WTC11 (cell line): ENCODE measurements at regions not wholly inside any gene's neighbourhood (a gene's known extent, or its start where the extent isn't known, plus 50 kb on each side); places are given as distances from the start of the nearest gene placed in this dataset.

Experiments used
- GABPB1 ChIP-seq: sonication (generic); formaldehyde crosslinking; IDR thresholded peaks from 2 replicates; pipeline ENCODE4 v1.8.1; 2023; ENCODE audit warnings: mild to moderate bottlenecking, missing genetic modification reagents
- JUN ChIP-seq: sonication (generic); formaldehyde crosslinking; IDR thresholded peaks from 2 replicates; pipeline ENCODE4 v1.8.0; 2023; ENCODE audit warnings: mild to moderate bottlenecking, missing genetic modification reagents
- NFATC4 ChIP-seq: fragments of 250-450 bp; sonication (Bioruptor Pico); IDR thresholded peaks from 2 replicates; pipeline ENCODE4 v1.9.0; 2021; ENCODE audit warnings: mild to moderate bottlenecking
- SMAD4 ChIP-seq: sonication (generic); formaldehyde crosslinking; IDR thresholded peaks from 2 replicates; pipeline ENCODE4 v1.8.0; 2022; ENCODE audit warnings: mild to moderate bottlenecking, missing genetic modification reagents
- TCF7 ChIP-seq: sonication (generic); formaldehyde crosslinking; IDR thresholded peaks from 2 replicates; pipeline ENCODE4 v1.8.0; 2022; ENCODE audit warnings: mild to moderate bottlenecking, low read depth, missing genetic modification reagents, moderate library complexity
- TEAD4 ChIP-seq: sonication (generic); formaldehyde crosslinking; IDR thresholded peaks from 2 replicates; pipeline ENCODE4 v1.8.0; 2022; ENCODE audit warnings: mild to moderate bottlenecking, missing genetic modification reagents
- ZBTB21 ChIP-seq: sonication (generic); formaldehyde crosslinking; IDR thresholded peaks from 2 replicates; pipeline ENCODE4 v1.8.1; 2023; ENCODE audit warnings: mild to moderate bottlenecking, missing genetic modification reagents, borderline replicate concordance
- TF ChIP-seq, protein P1 (sequence below): fragments of 200-600 bp; IDR thresholded peaks from 2 replicates; pipeline ENCODE4 v1.8.0; 2022; ENCODE audit warnings: antibody characterized with exemption
- TF ChIP-seq, protein P2 (sequence below): sonication (generic); formaldehyde crosslinking; IDR thresholded peaks from 2 replicates; pipeline ENCODE4 v1.8.1; 2023; ENCODE audit warnings: mild to moderate bottlenecking, missing genetic modification reagents
- TF ChIP-seq, protein P3 (sequence below): sonication (generic); formaldehyde crosslinking; IDR thresholded peaks from 2 replicates; pipeline ENCODE4 v1.8.1; 2022; ENCODE audit warnings: low read depth, missing genetic modification reagents, borderline replicate concordance
- TF ChIP-seq, protein P4 (sequence below): sonication (generic); formaldehyde crosslinking; IDR thresholded peaks from 2 replicates; pipeline ENCODE4 v1.8.0; 2022; ENCODE audit warnings: mild to moderate bottlenecking, missing genetic modification reagents
- TF ChIP-seq, protein P5 (sequence below): sonication (generic); formaldehyde crosslinking; IDR thresholded peaks from 2 replicates; pipeline ENCODE4 v1.8.0; 2022; ENCODE audit warnings: mild to moderate bottlenecking, missing genetic modification reagents
- TF ChIP-seq, protein P6 (sequence below): sonication (generic); formaldehyde crosslinking; conservative IDR thresholded peaks from 2 replicates; pipeline ENCODE4 v1.8.1; 2022; ENCODE audit warnings: mild to moderate bottlenecking, missing genetic modification reagents

DNA sequence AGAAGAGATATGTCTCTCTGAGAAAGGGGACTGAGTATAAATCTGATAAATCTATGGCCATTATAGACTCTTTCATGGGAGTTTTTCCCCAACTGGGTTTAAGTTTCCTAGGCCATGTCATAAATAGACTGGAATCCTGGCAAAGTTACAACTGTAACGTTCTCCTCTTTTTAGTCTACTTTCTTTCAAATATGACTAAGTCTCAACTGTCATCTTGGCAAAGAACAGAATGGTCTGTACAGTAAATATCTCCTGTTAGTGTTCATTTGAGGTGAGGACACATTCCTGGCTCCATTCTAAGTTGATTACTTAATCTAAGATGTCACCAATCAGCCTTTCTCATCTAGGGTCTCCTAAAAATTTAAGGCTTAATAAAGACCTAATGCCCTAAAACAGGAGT, 300.5 kb downstream of the BRINP2 start:
- TF ChIP-seq, protein P1, sequence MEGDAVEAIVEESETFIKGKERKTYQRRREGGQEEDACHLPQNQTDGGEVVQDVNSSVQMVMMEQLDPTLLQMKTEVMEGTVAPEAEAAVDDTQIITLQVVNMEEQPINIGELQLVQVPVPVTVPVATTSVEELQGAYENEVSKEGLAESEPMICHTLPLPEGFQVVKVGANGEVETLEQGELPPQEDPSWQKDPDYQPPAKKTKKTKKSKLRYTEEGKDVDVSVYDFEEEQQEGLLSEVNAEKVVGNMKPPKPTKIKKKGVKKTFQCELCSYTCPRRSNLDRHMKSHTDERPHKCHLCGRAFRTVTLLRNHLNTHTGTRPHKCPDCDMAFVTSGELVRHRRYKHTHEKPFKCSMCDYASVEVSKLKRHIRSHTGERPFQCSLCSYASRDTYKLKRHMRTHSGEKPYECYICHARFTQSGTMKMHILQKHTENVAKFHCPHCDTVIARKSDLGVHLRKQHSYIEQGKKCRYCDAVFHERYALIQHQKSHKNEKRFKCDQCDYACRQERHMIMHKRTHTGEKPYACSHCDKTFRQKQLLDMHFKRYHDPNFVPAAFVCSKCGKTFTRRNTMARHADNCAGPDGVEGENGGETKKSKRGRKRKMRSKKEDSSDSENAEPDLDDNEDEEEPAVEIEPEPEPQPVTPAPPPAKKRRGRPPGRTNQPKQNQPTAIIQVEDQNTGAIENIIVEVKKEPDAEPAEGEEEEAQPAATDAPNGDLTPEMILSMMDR = no peak
- TF ChIP-seq, protein P2, sequence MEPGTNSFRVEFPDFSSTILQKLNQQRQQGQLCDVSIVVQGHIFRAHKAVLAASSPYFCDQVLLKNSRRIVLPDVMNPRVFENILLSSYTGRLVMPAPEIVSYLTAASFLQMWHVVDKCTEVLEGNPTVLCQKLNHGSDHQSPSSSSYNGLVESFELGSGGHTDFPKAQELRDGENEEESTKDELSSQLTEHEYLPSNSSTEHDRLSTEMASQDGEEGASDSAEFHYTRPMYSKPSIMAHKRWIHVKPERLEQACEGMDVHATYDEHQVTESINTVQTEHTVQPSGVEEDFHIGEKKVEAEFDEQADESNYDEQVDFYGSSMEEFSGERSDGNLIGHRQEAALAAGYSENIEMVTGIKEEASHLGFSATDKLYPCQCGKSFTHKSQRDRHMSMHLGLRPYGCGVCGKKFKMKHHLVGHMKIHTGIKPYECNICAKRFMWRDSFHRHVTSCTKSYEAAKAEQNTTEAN (CRISPR knock-in tag) = no peak
- TF ChIP-seq, protein P3, sequence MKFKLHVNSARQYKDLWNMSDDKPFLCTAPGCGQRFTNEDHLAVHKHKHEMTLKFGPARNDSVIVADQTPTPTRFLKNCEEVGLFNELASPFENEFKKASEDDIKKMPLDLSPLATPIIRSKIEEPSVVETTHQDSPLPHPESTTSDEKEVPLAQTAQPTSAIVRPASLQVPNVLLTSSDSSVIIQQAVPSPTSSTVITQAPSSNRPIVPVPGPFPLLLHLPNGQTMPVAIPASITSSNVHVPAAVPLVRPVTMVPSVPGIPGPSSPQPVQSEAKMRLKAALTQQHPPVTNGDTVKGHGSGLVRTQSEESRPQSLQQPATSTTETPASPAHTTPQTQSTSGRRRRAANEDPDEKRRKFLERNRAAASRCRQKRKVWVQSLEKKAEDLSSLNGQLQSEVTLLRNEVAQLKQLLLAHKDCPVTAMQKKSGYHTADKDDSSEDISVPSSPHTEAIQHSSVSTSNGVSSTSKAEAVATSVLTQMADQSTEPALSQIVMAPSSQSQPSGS (CRISPR knock-in tag) = no peak
- TF ChIP-seq, protein P4, sequence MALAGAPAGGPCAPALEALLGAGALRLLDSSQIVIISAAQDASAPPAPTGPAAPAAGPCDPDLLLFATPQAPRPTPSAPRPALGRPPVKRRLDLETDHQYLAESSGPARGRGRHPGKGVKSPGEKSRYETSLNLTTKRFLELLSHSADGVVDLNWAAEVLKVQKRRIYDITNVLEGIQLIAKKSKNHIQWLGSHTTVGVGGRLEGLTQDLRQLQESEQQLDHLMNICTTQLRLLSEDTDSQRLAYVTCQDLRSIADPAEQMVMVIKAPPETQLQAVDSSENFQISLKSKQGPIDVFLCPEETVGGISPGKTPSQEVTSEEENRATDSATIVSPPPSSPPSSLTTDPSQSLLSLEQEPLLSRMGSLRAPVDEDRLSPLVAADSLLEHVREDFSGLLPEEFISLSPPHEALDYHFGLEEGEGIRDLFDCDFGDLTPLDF (CRISPR knock-in tag) = no peak
- TF ChIP-seq GABPB1 (CRISPR knock-in tag) = no peak
- TF ChIP-seq TCF7 (CRISPR knock-in tag) = no peak
- TF ChIP-seq SMAD4 = no peak
- TF ChIP-seq JUN (CRISPR knock-in tag) = no peak
- TF ChIP-seq ZBTB21 (CRISPR knock-in tag) = no peak
- TF ChIP-seq NFATC4 (CRISPR knock-in tag) = no peak
- no peak for TF ChIP-seq TEAD4
- TF ChIP-seq, protein P5, sequence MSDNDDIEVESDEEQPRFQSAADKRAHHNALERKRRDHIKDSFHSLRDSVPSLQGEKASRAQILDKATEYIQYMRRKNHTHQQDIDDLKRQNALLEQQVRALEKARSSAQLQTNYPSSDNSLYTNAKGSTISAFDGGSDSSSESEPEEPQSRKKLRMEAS = no peak
- TF ChIP-seq, protein P6, sequence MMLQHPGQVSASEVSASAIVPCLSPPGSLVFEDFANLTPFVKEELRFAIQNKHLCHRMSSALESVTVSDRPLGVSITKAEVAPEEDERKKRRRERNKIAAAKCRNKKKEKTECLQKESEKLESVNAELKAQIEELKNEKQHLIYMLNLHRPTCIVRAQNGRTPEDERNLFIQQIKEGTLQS = no peak
